ENCODE measurements at regions not wholly inside any gene's neighbourhood (a gene's known extent, or its start where the extent isn't known, plus 50 kb on each side); places are given as distances from the start of the nearest gene placed in this dataset.

DNA sequence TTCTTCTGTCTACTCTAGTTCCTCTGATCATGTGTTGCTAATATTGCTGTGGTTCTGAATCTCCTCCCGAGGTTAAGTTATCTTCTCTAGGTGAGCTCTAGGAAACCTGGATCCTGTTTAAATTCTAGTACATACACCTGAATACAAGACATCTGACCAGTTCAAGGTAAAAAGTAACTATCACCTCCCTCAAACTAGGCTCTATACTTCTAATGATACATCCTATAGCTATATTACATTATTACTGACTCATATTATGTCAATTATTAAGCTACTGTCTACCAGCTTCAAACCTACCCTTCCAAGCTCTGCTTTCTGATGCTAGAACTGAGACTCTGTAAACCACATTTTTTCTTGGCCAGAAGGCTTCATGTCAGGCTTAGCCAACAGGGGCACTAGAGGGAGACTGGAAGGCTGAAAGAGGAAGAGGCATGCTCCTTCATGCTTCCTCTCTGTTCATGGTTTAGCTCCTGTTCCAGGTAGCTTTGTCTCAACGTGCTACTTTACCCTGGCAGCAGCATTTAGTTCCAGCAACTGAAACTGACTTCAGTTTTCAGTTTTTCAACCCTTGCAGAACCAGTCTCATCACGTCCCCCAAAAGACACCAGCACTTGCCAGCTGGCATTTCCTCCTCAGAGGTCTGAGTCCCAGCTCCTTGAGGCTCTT lies 148.4 kb upstream of the TOP1 start:
- no peaks in the 10 kb centered on the region for H3K4me1 ChIP-seq (ENCODE audit: insufficient read depth)
- H3K9me2 ChIP-seq (replicated peaks; ENCODE audit: insufficient read depth): no peaks in the 10 kb centered on the region
- H2AFZ ChIP-seq: no peak overlapping the region
- no peaks in the 10 kb centered on the region for H3K36me3 ChIP-seq (replicated peaks; ENCODE audit: insufficient read depth, low read depth)
- no peaks in the 10 kb centered on the region for H3K9me3 ChIP-seq (ENCODE audit: low read depth)
- TF ChIP-seq, protein P1, sequence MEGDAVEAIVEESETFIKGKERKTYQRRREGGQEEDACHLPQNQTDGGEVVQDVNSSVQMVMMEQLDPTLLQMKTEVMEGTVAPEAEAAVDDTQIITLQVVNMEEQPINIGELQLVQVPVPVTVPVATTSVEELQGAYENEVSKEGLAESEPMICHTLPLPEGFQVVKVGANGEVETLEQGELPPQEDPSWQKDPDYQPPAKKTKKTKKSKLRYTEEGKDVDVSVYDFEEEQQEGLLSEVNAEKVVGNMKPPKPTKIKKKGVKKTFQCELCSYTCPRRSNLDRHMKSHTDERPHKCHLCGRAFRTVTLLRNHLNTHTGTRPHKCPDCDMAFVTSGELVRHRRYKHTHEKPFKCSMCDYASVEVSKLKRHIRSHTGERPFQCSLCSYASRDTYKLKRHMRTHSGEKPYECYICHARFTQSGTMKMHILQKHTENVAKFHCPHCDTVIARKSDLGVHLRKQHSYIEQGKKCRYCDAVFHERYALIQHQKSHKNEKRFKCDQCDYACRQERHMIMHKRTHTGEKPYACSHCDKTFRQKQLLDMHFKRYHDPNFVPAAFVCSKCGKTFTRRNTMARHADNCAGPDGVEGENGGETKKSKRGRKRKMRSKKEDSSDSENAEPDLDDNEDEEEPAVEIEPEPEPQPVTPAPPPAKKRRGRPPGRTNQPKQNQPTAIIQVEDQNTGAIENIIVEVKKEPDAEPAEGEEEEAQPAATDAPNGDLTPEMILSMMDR (IDR thresholded peaks at IDR 0.05; ENCODE audit: poor library complexity): no peak
- no peak for DNase-seq (ENCODE audit: low spot score)
- H3K79me2 ChIP-seq: no peaks in the 10 kb centered on the region
- H3K27me3 ChIP-seq: no peaks in the 10 kb centered on the region
- WGBS (ENCODE audit: low lambda C conversion rate, missing lambda C conversion rate): 86% methylated on average over 3 of the region's 3 CpGs
- H3K4me2 ChIP-seq: no peak overlapping the region
- no peak overlapping the region for H3K4me3 ChIP-seq
- no peaks in the 10 kb centered on the region for H4K20me1 ChIP-seq (ENCODE audit: insufficient read depth, poor library complexity, severe bottlenecking)
- no peak overlapping the region for H3K27ac ChIP-seq

- WGBS (ENCODE audit: low lambda C conversion rate, missing lambda C conversion rate): 58% methylated on average over 2 of the region's 2 CpGs
- H3K27me3 ChIP-seq: no peaks in the 10 kb centered on the region
- TF ChIP-seq, protein P1 (IDR thresholded peaks at IDR 0.05; ENCODE audit: poor library complexity): no peak
- no peak for TF ChIP-seq EZH2 (IDR thresholded peaks at IDR 0.05; ENCODE audit: borderline replicate concordance)
- TF ChIP-seq EZH2phosphoT487 (IDR thresholded peaks at IDR 0.05; ENCODE audit: low read depth, severe bottlenecking, unreplicated experiment): no peak
- no peak overlapping the region for H2AFZ ChIP-seq
- H3K4me1 ChIP-seq (ENCODE audit: insufficient read depth): no peaks in the 10 kb centered on the region
- H3K27ac ChIP-seq: no peak overlapping the region
- no peak overlapping the region for H3K4me3 ChIP-seq
- H3K4me2 ChIP-seq: no peak overlapping the region
- H3K79me2 ChIP-seq: no peaks in the 10 kb centered on the region
- no peaks in the 10 kb centered on the region for H3K9me3 ChIP-seq (ENCODE audit: low read depth)
- no peaks in the 10 kb centered on the region for H3K36me3 ChIP-seq (replicated peaks; ENCODE audit: insufficient read depth, low read depth)
- H4K20me1 ChIP-seq (ENCODE audit: insufficient read depth, poor library complexity, severe bottlenecking): no peaks in the 10 kb centered on the region
- no peak for DNase-seq (ENCODE audit: low spot score)
- H3K9me2 ChIP-seq (replicated peaks; ENCODE audit: insufficient read depth): no peaks in the 10 kb centered on the region
These were observed 147.9 kb upstream of the TOP1 start for GRCh38 chr20:40880729-40881109.

GRCh38 chr20:40882152-40882551 lies 146.5 kb upstream of the TOP1 start:
- TF ChIP-seq, protein P1 (IDR thresholded peaks at IDR 0.05; ENCODE audit: poor library complexity): no peak
- TF ChIP-seq EZH2phosphoT487 (IDR thresholded peaks at IDR 0.05; ENCODE audit: low read depth, severe bottlenecking, unreplicated experiment) (no peak), EZH2 (IDR thresholded peaks at IDR 0.05; ENCODE audit: borderline replicate concordance) (no peak)
- H3K4me3 ChIP-seq: no peak overlapping the region
- no peak overlapping the region for H3K27ac ChIP-seq
- no peaks in the 10 kb centered on the region for H3K4me1 ChIP-seq (ENCODE audit: insufficient read depth)
- no peaks in the 10 kb centered on the region for H3K36me3 ChIP-seq (replicated peaks; ENCODE audit: insufficient read depth, low read depth)
- no peak overlapping the region for H3K4me2 ChIP-seq
- no peaks in the 10 kb centered on the region for H4K20me1 ChIP-seq (ENCODE audit: insufficient read depth, poor library complexity, severe bottlenecking)
- H2AFZ ChIP-seq: no peak overlapping the region
- no peaks in the 10 kb centered on the region for H3K79me2 ChIP-seq
- no peaks in the 10 kb centered on the region for H3K9me3 ChIP-seq (ENCODE audit: low read depth)
- H3K27me3 ChIP-seq: no peaks in the 10 kb centered on the region
- no peak for DNase-seq (ENCODE audit: low spot score)
- 86% methylated on average over 4 of the region's 4 CpGs for WGBS (ENCODE audit: low lambda C conversion rate, missing lambda C conversion rate)
- no peaks in the 10 kb centered on the region for H3K9me2 ChIP-seq (replicated peaks; ENCODE audit: insufficient read depth)

GRCh38 chr20:40883097-40883496 lies 145.5 kb upstream of the TOP1 start:
- Histone ChIP-seq H3K9me2 (replicated peaks; ENCODE audit: insufficient read depth) (no peaks in the 10 kb centered on the region), H3K4me1 (ENCODE audit: insufficient read depth) (no peaks in the 10 kb centered on the region), H3K36me3 (replicated peaks; ENCODE audit: insufficient read depth, low read depth) (no peaks in the 10 kb centered on the region), H2AFZ (no peak overlapping the region), H3K27me3 (no peaks in the 10 kb centered on the region), H3K27ac (no peak overlapping the region), H3K4me2 (no peak overlapping the region), H4K20me1 (ENCODE audit: insufficient read depth, poor library complexity, severe bottlenecking) (no peaks in the 10 kb centered on the region), H3K4me3 (no peak overlapping the region), H3K9me3 (ENCODE audit: low read depth) (no peaks in the 10 kb centered on the region), H3K79me2 (no peaks in the 10 kb centered on the region)
- DNase-seq (ENCODE audit: low spot score): no peak
- 75% methylated on average over 2 of the region's 2 CpGs for WGBS (ENCODE audit: low lambda C conversion rate, missing lambda C conversion rate)
- TF ChIP-seq, protein P1 (IDR thresholded peaks at IDR 0.05; ENCODE audit: poor library complexity): no peak
- no peak for TF ChIP-seq EZH2 (IDR thresholded peaks at IDR 0.05; ENCODE audit: borderline replicate concordance)
- no peak for TF ChIP-seq EZH2phosphoT487 (IDR thresholded peaks at IDR 0.05; ENCODE audit: low read depth, severe bottlenecking, unreplicated experiment)

All from hepatocyte (in vitro differentiated cells).